K562 (cell line): ENCODE measurements at regions not wholly inside any gene's neighbourhood (a gene's known extent, or its start where the extent isn't known, plus 50 kb on each side); places are given as distances from the start of the nearest gene placed in this dataset.

Experiments used
- ATF1 ChIP-seq, 2 experiments: fragments of 450-650 bp in 1 of 2; IDR thresholded peaks; 2 replicates each; pipeline ENCODE4 v1.6.1; 2016; ENCODE audit warnings: missing compliant biosample characterization in 1 of 2, missing genetic modification characterization in 1 of 2
- BRD4 ChIP-seq: fragments of 200-600 bp; sonication (generic); IDR thresholded peaks from 2 replicates; pipeline ENCODE4 v1.6.1; 2017; ENCODE audit warnings: inconsistent platforms
- CBX3 ChIP-seq, 2 experiments: IDR thresholded peaks; 1 replicate in 1 of 2; 2 replicates in 1 of 2; pipeline ENCODE4 v1.6.1; 2012; ENCODE audit warnings: inconsistent platforms in 2 of 2, low read length in 2 of 2, borderline replicate concordance in 1 of 2, control low read depth in 1 of 2
- CC2D1A ChIP-seq: fragments of 450-650 bp; IDR thresholded peaks from 2 replicates; pipeline ENCODE4 v1.6.1; 2017; ENCODE audit warnings: mild to moderate bottlenecking
- CXXC5 ChIP-seq: fragments of 250-450 bp; sonication (Bioruptor Pico); IDR thresholded peaks from 2 replicates; pipeline ENCODE4 v1.8.0; 2022; ENCODE audit warnings: inconsistent platforms, mild to moderate bottlenecking, moderate library complexity
- DPF2 ChIP-seq: fragments of 450-650 bp; IDR thresholded peaks from 2 replicates; pipeline ENCODE4 v1.6.1; 2016
- ELF1 ChIP-seq: fragments of 200-800 bp; sonication (Bioruptor generic); IDR thresholded peaks from 2 replicates; pipeline ENCODE4 v1.6.1; 2016; ENCODE audit warnings: missing genetic modification characterization, missing compliant biosample characterization
- ESRRA ChIP-seq: fragments of 450-650 bp; IDR thresholded peaks from 2 replicates; pipeline ENCODE4 v1.6.1; 2014; ENCODE audit warnings: low read depth, mild to moderate bottlenecking, moderate library complexity, borderline replicate concordance
- FOSL1 ChIP-seq: fragments of 200-800 bp; sonication (Bioruptor generic); conservative IDR thresholded peaks from 2 replicates; pipeline ENCODE4 v1.6.1; 2016; ENCODE audit warnings: missing genetic modification characterization, missing compliant biosample characterization
- HDAC8 ChIP-seq: fragments of 450-650 bp; IDR thresholded peaks from 2 replicates; pipeline ENCODE4 v1.6.1; 2016; ENCODE audit warnings: mild to moderate bottlenecking, missing genetic modification characterization, moderate library complexity, missing compliant biosample characterization
- KDM1A ChIP-seq, 2 experiments: fragments of 450-650 bp; IDR thresholded peaks; 2 replicates each; pipeline ENCODE4 v1.6.1; 2016; ENCODE audit warnings: mild to moderate bottlenecking in 2 of 2
- NR2C1 ChIP-seq, 2 experiments: fragments of 450-650 bp; IDR thresholded peaks; 2 replicates each; pipeline ENCODE4 v1.6.1; 2017; ENCODE audit warnings: mild to moderate bottlenecking in 2 of 2, antibody characterized with exemption in 1 of 2, inconsistent platforms in 1 of 2, missing compliant biosample characterization in 1 of 2, missing genetic modification characterization in 1 of 2
- NR4A1 ChIP-seq, 2 experiments: fragments of 250-450 bp in 1 of 2; fragments of 450-650 bp in 1 of 2; sonication (Bioruptor Pico) in 1 of 2; IDR thresholded peaks; 2 replicates each; pipeline versions ENCODE4 v1.4.0 to v1.6.1; 2016 to 2020; ENCODE audit warnings: mild to moderate bottlenecking in 2 of 2, missing compliant biosample characterization in 1 of 2, missing genetic modification characterization in 1 of 2, moderate library complexity in 1 of 2
- RBM34 ChIP-seq: fragments of 200-400 bp; formaldehyde crosslinking; IDR thresholded peaks from 2 replicates; pipeline ENCODE4 v1.6.1; 2018; ENCODE audit warnings: low read length, borderline replicate concordance; ENCODE audit not compliant: insufficient read depth
- TRIM28 ChIP-seq: fragments of 450-650 bp; IDR thresholded peaks from 2 replicates; pipeline ENCODE4 v1.6.1; 2017
- U2AF1 ChIP-seq: fragments of 200-400 bp; formaldehyde crosslinking; optimal IDR thresholded peaks from 2 replicates; pipeline ENCODE3; 2017; ENCODE audit warnings: mild to moderate bottlenecking, low read depth, low read length, moderate library complexity
- U2AF2 ChIP-seq: fragments of 200-400 bp; formaldehyde crosslinking; optimal IDR thresholded peaks from 2 replicates; pipeline ENCODE3; 2017; ENCODE audit warnings: low read depth, mild to moderate bottlenecking, low read length
- ZNF175 ChIP-seq: fragments of 200-800 bp; sonication (Bioruptor generic); IDR thresholded peaks from 2 replicates; pipeline ENCODE4 v1.6.1; 2016; ENCODE audit warnings: low read depth, mild to moderate bottlenecking, missing genetic modification characterization, missing compliant biosample characterization
- ZNF263 ChIP-seq: sonication (generic); formaldehyde crosslinking; IDR thresholded peaks from 2 replicates; pipeline ENCODE4 v1.8.0; 2022; ENCODE audit warnings: mild to moderate bottlenecking, missing genetic modification reagents, borderline replicate concordance
- ZNF76 ChIP-seq: fragments of 250-450 bp; sonication (Bioruptor Pico); IDR thresholded peaks from 2 replicates; pipeline ENCODE4 v1.4.0; 2020; ENCODE audit warnings: mild to moderate bottlenecking, moderate library complexity, borderline replicate concordance
- TF ChIP-seq, protein P1 (sequence below): fragments of 250-450 bp; sonication (Bioruptor Pico); IDR thresholded peaks from 2 replicates; pipeline ENCODE4 v1.4.0; 2020; ENCODE audit warnings: mild to moderate bottlenecking
- TF ChIP-seq, protein P2 (sequence below): fragments of 250-450 bp; sonication (Bioruptor Pico); IDR thresholded peaks from 2 replicates; pipeline ENCODE4 v1.8.0; 2021; ENCODE audit warnings: mild to moderate bottlenecking, moderate library complexity
- TF ChIP-seq, protein P3 (sequence below), 2 experiments: IDR thresholded peaks; 2 replicates each; pipeline ENCODE4 v1.6.1; 2011; ENCODE audit warnings: borderline replicate concordance in 1 of 2, control low read depth in 1 of 2, low read depth in 1 of 2, low read length in 1 of 2, mild to moderate bottlenecking in 1 of 2, mixed read lengths in 1 of 2, moderate library complexity in 1 of 2; ENCODE audit not compliant: insufficient read depth in 1 of 2, insufficient read length in 1 of 2, poor library complexity in 1 of 2, severe bottlenecking in 1 of 2; ENCODE audit errors: extremely low read depth in 1 of 2

DNA sequence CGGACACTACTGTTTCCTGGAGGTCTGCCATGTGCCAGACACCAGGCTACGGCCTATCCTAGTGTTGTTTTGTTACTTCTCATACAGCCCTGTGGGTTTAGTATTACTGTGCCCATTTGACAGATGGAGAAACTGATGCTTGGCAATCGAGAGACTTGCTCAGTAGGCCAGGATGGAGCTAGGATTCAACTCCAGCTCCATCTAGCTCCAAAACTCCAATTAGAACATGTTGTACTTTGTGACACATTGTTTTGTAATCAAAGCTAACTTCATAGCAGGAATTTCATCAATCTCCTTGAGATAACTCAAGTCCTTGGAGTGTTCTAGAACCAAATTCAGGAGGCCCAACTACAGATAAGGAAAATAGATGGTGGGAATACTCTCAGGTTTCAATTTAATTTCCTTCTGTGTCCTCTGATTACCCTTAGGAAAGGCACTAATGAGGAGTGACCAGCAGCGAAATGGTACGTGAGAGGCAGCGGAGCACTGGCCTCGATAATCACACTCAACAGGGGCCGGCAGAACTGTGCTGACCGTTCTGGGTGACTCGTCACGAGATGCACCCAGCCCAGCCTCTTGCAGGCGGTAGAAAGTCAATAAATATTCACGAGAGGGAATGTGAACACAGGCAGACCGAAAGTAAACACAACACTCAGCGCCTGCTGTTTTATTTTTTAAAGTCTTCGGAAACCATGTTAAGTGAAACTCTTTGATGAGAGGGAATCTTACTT is 269.6 kb upstream of the NEBL start (continued):
- TF ChIP-seq NR4A1 (CRISPR knock-in tag; IDR thresholded peaks at IDR 0.05) (no peak), NR4A1 (tag; IDR thresholded peaks at IDR 0.05) (0 out of 2 replicates have a peak, but pooled peaks have one; percentile 57), ELF1 (tag) (0 out of 2 replicates have a peak, but pooled peaks have one; percentile 16), CC2D1A (0 out of 2 replicates have a peak, but pooled peaks have one; percentile 19), NR2C1 (IDR thresholded peaks at IDR 0.05) (no peak), NR2C1 (tag; IDR thresholded peaks at IDR 0.05) (0 out of 2 replicates have a peak, but pooled peaks have one; percentile 9), ZNF76 (0 out of 2 replicates have a peak, but pooled peaks have one; percentile 26), FOSL1 (tag) (peak; percentile 35; the same call in 1 of the 2 replicates), KDM1A (IDR thresholded peaks at IDR 0.05) (peak; percentile 82 to 91), TRIM28 (0 out of 2 replicates have a peak, but pooled peaks have one; percentile 17), ESRRA (peak; percentile 65; the same call in 1 of the 2 replicates), RBM34 (no peak), ATF1 (CRISPR knock-in tag; IDR thresholded peaks at IDR 0.05) (no peak), ATF1 (tag; IDR thresholded peaks at IDR 0.05) (peak; percentile 55), CXXC5 (CRISPR knock-in tag) (peak; percentile 59), HDAC8 (tag) (no peak), ZNF175 (peak; percentile 45; the same call in 1 of the 2 replicates), U2AF2 (no peak), U2AF1 (no peak), CBX3 (IDR thresholded peaks at IDR 0.05; ENCODE audit: borderline replicate concordance in 1 of 2, low read length in 2 of 2) (peak in 1 of 2 experiments; percentile 81; a peak in 2 of 3 replicates), BRD4 (0 out of 2 replicates have a peak, but pooled peaks have one; percentile 48), ZNF263 (no peak), DPF2 (peak; percentile 34; the same call in 1 of the 2 replicates)
- TF ChIP-seq, protein P1, sequence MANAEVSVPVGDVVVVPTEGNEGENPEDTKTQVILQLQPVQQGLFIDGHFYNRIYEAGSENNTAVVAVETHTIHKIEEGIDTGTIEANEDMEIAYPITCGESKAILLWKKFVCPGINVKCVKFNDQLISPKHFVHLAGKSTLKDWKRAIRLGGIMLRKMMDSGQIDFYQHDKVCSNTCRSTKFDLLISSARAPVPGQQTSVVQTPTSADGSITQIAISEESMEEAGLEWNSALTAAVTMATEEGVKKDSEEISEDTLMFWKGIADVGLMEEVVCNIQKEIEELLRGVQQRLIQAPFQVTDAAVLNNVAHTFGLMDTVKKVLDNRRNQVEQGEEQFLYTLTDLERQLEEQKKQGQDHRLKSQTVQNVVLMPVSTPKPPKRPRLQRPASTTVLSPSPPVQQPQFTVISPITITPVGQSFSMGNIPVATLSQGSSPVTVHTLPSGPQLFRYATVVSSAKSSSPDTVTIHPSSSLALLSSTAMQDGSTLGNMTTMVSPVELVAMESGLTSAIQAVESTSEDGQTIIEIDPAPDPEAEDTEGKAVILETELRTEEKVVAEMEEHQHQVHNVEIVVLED (CRISPR knock-in tag), result no peak
- TF ChIP-seq, protein P2, sequence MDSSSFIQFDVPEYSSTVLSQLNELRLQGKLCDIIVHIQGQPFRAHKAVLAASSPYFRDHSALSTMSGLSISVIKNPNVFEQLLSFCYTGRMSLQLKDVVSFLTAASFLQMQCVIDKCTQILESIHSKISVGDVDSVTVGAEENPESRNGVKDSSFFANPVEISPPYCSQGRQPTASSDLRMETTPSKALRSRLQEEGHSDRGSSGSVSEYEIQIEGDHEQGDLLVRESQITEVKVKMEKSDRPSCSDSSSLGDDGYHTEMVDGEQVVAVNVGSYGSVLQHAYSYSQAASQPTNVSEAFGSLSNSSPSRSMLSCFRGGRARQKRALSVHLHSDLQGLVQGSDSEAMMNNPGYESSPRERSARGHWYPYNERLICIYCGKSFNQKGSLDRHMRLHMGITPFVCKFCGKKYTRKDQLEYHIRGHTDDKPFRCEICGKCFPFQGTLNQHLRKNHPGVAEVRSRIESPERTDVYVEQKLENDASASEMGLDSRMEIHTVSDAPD (CRISPR knock-in tag), result 0 out of 2 replicates have a peak, but pooled peaks have one; percentile 31
- TF ChIP-seq, protein P3, sequence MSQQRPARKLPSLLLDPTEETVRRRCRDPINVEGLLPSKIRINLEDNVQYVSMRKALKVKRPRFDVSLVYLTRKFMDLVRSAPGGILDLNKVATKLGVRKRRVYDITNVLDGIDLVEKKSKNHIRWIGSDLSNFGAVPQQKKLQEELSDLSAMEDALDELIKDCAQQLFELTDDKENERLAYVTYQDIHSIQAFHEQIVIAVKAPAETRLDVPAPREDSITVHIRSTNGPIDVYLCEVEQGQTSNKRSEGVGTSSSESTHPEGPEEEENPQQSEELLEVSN (IDR thresholded peaks at IDR 0.05; ENCODE audit: borderline replicate concordance in 1 of 2, extremely low read depth in 1 of 2, insufficient read depth in 1 of 2, insufficient read length in 1 of 2, low read depth in 1 of 2, low read length in 1 of 2, poor library complexity in 1 of 2, severe bottlenecking in 1 of 2), result peak in 1 of 2 experiments; percentile 20
